CD14-positive monocyte (primary cell): ENCODE measurements at regions not wholly inside any gene's neighbourhood (a gene's known extent, or its start where the extent isn't known, plus 50 kb on each side); places are given as distances from the start of the nearest gene placed in this dataset.
"Not testable (repeated sequence)": the region's sequence is repeated elsewhere in the genome, so short reads cannot be mapped to it uniquely, and the experiment has no call there.

Source experiments
- DNase-seq, 3 donors: peaks; one replicate each; pipeline ENCODE4 v3.0.0-alpha.2; 2011 to 2022
- H2AFZ ChIP-seq: 2 replicates; pipeline ENCODE4 v1.6.0; 2012; ENCODE audit warnings: mild to moderate bottlenecking, low read depth, low read length, inconsistent platforms; ENCODE audit not compliant: insufficient read depth, poor library complexity, severe bottlenecking
- H3K27ac ChIP-seq, 2 donors: 1 replicate in 1 of 2; 2 replicates in 1 of 2; pipeline ENCODE4 v1.5.1; 2012 to 2013; ENCODE audit warnings: low read length in 2 of 2, control low read depth in 1 of 2, inconsistent platforms in 1 of 2, low read depth in 1 of 2, mild to moderate bottlenecking in 1 of 2
- H3K27me3 ChIP-seq, 2 donors: one replicate each; pipeline versions ENCODE4 v1.6.0 to v1.6.1; 2011 to 2013; ENCODE audit warnings: low read length in 2 of 2; ENCODE audit not compliant: control insufficient read depth in 2 of 2, insufficient read depth in 2 of 2
- H3K36me3 ChIP-seq, 2 donors: replicated peaks in 1 of 2; 1 replicate in 1 of 2; 2 replicates in 1 of 2; pipeline versions ENCODE4 v1.5.1 to v1.6.1; 2012 to 2013; ENCODE audit warnings: low read length in 2 of 2, control low read depth in 1 of 2, inconsistent platforms in 1 of 2, mild to moderate bottlenecking in 1 of 2; ENCODE audit not compliant: insufficient read depth in 2 of 2, control insufficient read depth in 1 of 2
- H3K4me1 ChIP-seq, 2 donors: 1 replicate in 1 of 2; 2 replicates in 1 of 2; pipeline versions ENCODE4 v1.5.1 to v1.6.1; 2012 to 2013; ENCODE audit warnings: low read length in 2 of 2, control low read depth in 1 of 2, inconsistent platforms in 1 of 2, mild to moderate bottlenecking in 1 of 2, moderate library complexity in 1 of 2; ENCODE audit not compliant: insufficient read depth in 2 of 2, control insufficient read depth in 1 of 2
- H3K4me2 ChIP-seq: replicated peaks from 2 replicates; pipeline ENCODE3; 2012; ENCODE audit warnings: low read length, moderate library complexity, mild to moderate bottlenecking; ENCODE audit not compliant: poor library complexity, severe bottlenecking; ENCODE audit errors: extremely low read depth
- H3K4me3 ChIP-seq, 3 experiments: fragments of 200-600 bp in 1 of 3; sonication (generic) in 1 of 3; replicated peaks in 1 of 3; 1 replicate in 2 of 3; 2 replicates in 1 of 3; pipeline ENCODE4 v1.5.1; 2011 to 2013; ENCODE audit warnings: low read length in 3 of 3, mild to moderate bottlenecking in 3 of 3, control low read depth in 2 of 3, low read depth in 2 of 3, inconsistent platforms in 1 of 3, moderate library complexity in 1 of 3
- H3K79me2 ChIP-seq: 2 replicates; pipeline ENCODE4 v1.6.0; 2012; ENCODE audit warnings: mild to moderate bottlenecking, control low read depth, inconsistent platforms, low read length, moderate library complexity; ENCODE audit not compliant: insufficient read depth
- H3K9ac ChIP-seq: 2 replicates; pipeline ENCODE4 v1.6.0; 2017; ENCODE audit warnings: low read length, mild to moderate bottlenecking; ENCODE audit not compliant: insufficient read depth, poor library complexity, severe bottlenecking
- H3K9me3 ChIP-seq, 2 donors: replicated peaks in 1 of 2; 1 replicate in 1 of 2; 2 replicates in 1 of 2; pipeline versions ENCODE4 v1.5.1 to v1.6.1; 2012 to 2013; ENCODE audit warnings: low read length in 2 of 2, control low read depth in 1 of 2; ENCODE audit not compliant: control insufficient read depth in 1 of 2, insufficient read depth in 1 of 2
- H4K20me1 ChIP-seq: 2 replicates; pipeline ENCODE4 v1.6.0; 2012; ENCODE audit warnings: mild to moderate bottlenecking, low read length, control low read depth, moderate library complexity; ENCODE audit not compliant: insufficient read depth
- H3K27ac Mint-ChIP-seq, 7 donors: one replicate each; pipeline ENCODE4 v1.8.0; 2020; ENCODE audit warnings: mild to moderate bottlenecking in 7 of 7, mixed read lengths in 7 of 7, moderate library complexity in 6 of 7, inconsistent platforms in 2 of 7
- H3K27me3 Mint-ChIP-seq, 3 donors: one replicate each; pipeline ENCODE4 v1.8.0; 2021 to 2022; ENCODE audit warnings: low read depth in 3 of 3, mild to moderate bottlenecking in 3 of 3, mixed read lengths in 3 of 3, moderate library complexity in 3 of 3, inconsistent platforms in 1 of 3
- H3K36me3 Mint-ChIP-seq, 2 donors: one replicate each; pipeline ENCODE4 v1.8.0; 2020; ENCODE audit warnings: mixed read lengths in 2 of 2, inconsistent platforms in 1 of 2, mild to moderate bottlenecking in 1 of 2
- H3K4me1 Mint-ChIP-seq: one replicate; pipeline ENCODE4 v1.8.0; 2020; ENCODE audit warnings: mild to moderate bottlenecking, mixed read lengths
- H3K4me3 Mint-ChIP-seq, 2 donors: one replicate each; pipeline ENCODE4 v1.8.0; 2020; ENCODE audit warnings: mild to moderate bottlenecking in 2 of 2, mixed read lengths in 2 of 2, moderate library complexity in 1 of 2
- H3K9me3 Mint-ChIP-seq, 7 donors: one replicate each; pipeline ENCODE4 v1.8.0; 2020 to 2022; ENCODE audit warnings: mixed read lengths in 7 of 7, mild to moderate bottlenecking in 6 of 7, moderate library complexity in 6 of 7, inconsistent platforms in 2 of 7
- CTCF ChIP-seq: fragments of 200-600 bp; IDR thresholded peaks from one replicate; pipeline ENCODE4 v1.8.0; 2022; ENCODE audit warnings: antibody characterized with exemption, mild to moderate bottlenecking
- WGBS: methylation state at CpG from one replicate; pipeline ENCODE4 v1.1.5; 2013; ENCODE audit warnings: missing lambda C conversion rate; ENCODE audit not compliant: insufficient coverage; 5-methylcytosine and 5-hydroxymethylcytosine counted together
- intact Hi-C, 2 donors: fragments of 100-400 bp; cut with micrococcal nuclease; formaldehyde crosslinking; loops; one replicate each; pipeline versions ENCODE4 v1.15.0 to v1.15.1; 2023

DNA sequence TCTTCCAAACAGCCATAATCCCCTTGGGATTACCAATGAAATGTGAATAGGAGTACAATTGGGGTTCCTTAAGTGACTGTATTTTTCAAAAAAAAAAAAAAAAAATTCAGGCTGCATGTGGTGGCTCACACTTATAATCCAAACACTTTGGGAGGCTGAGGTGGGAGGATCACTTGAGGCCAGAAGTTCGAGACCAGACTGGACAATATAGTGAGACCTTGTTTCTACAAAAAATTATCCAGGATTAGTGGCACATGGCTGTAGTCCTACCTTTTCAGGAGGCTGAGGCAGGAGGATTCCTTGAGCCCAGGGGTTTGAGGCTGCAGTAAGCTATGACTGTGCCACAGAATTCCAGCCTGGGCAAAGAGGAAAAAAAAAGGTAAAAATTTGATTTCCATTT, 189.6 kb upstream of the GATA6 start:
- Histone ChIP-seq H4K20me1 (no peaks in the 10 kb centered on the region), H3K9ac (no peak overlapping the region), H3K36me3 (no peaks in the 10 kb centered on the region), H3K27me3 (no peaks in the 10 kb centered on the region), H2AFZ (no peak overlapping the region), H3K4me3 (no peak overlapping the region), H3K4me2 (no peak overlapping the region), H3K4me1 (no peaks in the 10 kb centered on the region), H3K27ac (no peak overlapping the region), H3K79me2 (no peaks in the 10 kb centered on the region), H3K9me3 (peaks cover 0 to 4% of the 10 kb centered on the region in 2 donors)
- Mint-ChIP-seq H3K36me3 (no peaks in the 10 kb centered on the region), H3K4me1 (no peaks in the 10 kb centered on the region), H3K27ac (no peak overlapping the region), H3K9me3 (peaks cover 0 to 13% (median 7%) of the 10 kb centered on the region in 7 donors), H3K27me3 (peaks cover 0 to 7% (median 3%) of the 10 kb centered on the region in 3 donors), H3K4me3 (no peak overlapping the region)
- 100% methylated on average over 1 of the region's 1 CpG for WGBS
- intact Hi-C loops = no loop called here
- TF ChIP-seq CTCF = no peak
- DNase-seq = no peak

- no peak for DNase-seq
- Histone ChIP-seq H3K27ac (no peak overlapping the region), H3K27me3 (no peaks in the 10 kb centered on the region), H3K4me3 (no peak overlapping the region), H2AFZ (no peak overlapping the region), H3K36me3 (no peaks in the 10 kb centered on the region), H3K4me2 (no peak overlapping the region), H3K79me2 (no peaks in the 10 kb centered on the region), H3K4me1 (no peaks in the 10 kb centered on the region), H3K9me3 (peaks cover 0 to 4% of the 10 kb centered on the region in 2 donors), H4K20me1 (no peaks in the 10 kb centered on the region), H3K9ac (no peak overlapping the region)
- no peaks in the 10 kb centered on the region for H3K4me1 Mint-ChIP-seq
- no peak overlapping the region for H3K27ac Mint-ChIP-seq
- H3K36me3 Mint-ChIP-seq = no peaks in the 10 kb centered on the region
- peaks cover 0 to 8% (median 3%) of the 10 kb centered on the region in 3 donors for H3K27me3 Mint-ChIP-seq
- no peak for TF ChIP-seq CTCF
- no peak overlapping the region for H3K4me3 Mint-ChIP-seq
- 88% methylated on average over 5 of the region's 5 CpGs for WGBS
- intact Hi-C loops = no loop called here
- H3K9me3 Mint-ChIP-seq = peaks cover 0 to 18% (median 7%) of the 10 kb centered on the region in 7 donors
Measured at GRCh38 chr18:21980744-21981143, 188.6 kb upstream of the GATA6 start.

DNA sequence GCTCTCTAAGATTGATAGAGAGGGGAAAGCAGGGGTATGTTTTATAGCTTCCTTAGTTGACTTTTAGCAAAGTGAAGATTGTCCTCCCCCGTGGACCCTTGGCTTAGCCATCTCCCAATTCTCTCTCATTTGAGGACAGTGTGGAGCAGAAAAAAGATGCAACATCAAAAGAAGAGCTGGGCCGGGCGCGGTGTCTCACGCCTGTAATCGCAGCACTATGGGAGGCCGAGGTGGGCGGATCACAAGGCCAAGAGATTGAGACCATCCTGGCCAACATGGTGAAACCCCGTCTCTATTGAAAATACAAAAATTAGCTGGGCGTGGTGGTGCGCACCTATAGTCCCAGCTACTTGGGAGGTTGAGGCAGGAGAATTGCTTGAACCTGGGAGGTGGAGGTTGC, 187.9 kb upstream of the GATA6 start:
- H3K36me3 Mint-ChIP-seq, H3K4me1 ChIP-seq, H3K79me2 ChIP-seq, DNase-seq, H3K4me3 ChIP-seq, H3K4me1 Mint-ChIP-seq, H3K9ac ChIP-seq, H3K36me3 ChIP-seq, H3K9me3 ChIP-seq, H3K27me3 Mint-ChIP-seq, H3K27me3 ChIP-seq, intact Hi-C loops, H3K4me3 Mint-ChIP-seq, H3K27ac Mint-ChIP-seq, H3K4me2 ChIP-seq, H3K27ac ChIP-seq, H4K20me1 ChIP-seq, H2AFZ ChIP-seq: not testable (repeated sequence)
- 92% methylated on average over 7 of the region's 11 CpGs for WGBS
- peaks cover 0 to 23% (median 7%) of the 10 kb centered on the region in 7 donors for H3K9me3 Mint-ChIP-seq
